Fibroblast of skin of right quadriceps (primary cell): ENCODE measurements at regions not wholly inside any gene's neighbourhood (a gene's known extent, or its start where the extent isn't known, plus 50 kb on each side); places are given as distances from the start of the nearest gene placed in this dataset.

Experiments used
- DNase-seq: peaks from one replicate; pipeline ENCODE4 v3.0.0-alpha.2; 2013

DNA sequence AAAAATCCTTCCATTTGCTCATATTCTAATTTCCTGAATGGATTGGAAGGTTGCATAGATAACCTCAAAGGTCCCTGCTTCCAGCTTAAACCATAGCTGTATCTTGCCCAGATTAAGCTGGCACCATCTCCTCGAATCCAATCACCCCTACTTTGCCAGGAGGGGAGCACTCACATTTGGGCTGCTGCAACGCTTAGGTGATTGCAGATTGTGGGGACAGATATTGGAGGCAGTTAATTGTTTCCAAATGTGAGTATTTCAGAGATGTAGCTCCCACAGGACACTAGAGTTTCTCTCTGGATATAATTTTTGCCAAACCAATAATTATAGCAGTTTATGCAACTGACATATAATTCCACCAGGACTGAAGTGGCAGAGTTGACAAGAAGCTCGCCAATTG is 53.5 kb upstream of the ACSL1 start:
- no peak for DNase-seq

DNA sequence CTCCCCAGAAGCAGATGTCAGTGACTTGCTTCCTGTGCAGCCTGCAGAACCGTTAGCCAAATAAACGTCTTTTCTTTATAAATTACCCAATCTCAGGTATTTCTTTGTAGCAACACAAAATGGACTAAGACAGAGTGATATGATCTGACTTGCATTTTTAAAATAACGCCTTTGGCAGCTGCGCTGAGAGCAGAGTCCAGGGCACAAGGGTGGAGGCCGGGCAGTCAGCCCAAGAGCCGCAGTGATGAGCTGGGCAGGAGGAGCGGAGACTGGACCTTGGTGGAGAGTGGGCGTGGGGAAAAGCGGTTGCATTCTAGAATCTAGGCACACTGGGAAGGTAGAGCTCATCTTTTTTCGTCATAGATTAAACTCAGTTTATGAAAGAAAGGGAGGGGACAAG is 56.5 kb upstream of the ACSL1 start:
- no peak for DNase-seq

DNA sequence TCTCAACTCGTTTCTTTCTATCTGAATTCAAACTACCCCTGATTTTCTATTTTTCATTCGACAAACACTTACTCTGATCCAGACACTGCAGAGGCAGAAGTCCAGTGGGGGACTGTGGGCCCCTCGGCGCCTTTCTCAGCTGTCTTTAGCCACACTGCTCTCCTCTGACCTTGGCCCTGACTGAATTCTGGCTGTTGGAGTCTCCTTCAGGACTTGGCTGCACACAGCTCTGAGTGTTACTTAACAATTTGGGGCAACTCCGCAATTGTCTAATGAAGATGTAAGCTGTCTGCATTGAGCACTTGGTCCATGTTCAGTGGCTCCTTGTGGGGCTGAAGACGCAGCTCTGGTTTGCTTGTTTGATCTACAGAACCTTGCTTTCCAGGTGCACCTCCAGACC is 57.3 kb upstream of the ACSL1 start:
- no peak for DNase-seq

DNA sequence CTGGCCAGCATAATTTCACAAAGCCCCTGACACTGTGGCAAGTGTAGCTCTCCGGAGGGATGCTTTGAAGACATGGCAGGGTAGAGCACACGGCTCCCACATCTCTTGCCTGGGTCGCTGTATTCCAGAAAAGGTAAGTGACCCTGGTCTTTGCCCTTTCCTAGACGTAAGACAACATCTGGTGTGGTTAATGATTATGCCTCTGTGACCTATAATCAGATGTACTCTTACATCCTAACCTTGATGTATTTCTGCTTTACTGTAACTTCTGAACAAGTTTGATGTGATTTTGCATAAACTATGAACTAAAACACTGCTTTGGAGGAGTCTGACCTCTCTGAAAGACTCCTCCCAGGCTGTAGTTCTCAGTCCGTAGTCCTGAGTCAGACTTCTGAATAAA is 59.1 kb upstream of the ACSL1 start:
- no peak for DNase-seq

DNA sequence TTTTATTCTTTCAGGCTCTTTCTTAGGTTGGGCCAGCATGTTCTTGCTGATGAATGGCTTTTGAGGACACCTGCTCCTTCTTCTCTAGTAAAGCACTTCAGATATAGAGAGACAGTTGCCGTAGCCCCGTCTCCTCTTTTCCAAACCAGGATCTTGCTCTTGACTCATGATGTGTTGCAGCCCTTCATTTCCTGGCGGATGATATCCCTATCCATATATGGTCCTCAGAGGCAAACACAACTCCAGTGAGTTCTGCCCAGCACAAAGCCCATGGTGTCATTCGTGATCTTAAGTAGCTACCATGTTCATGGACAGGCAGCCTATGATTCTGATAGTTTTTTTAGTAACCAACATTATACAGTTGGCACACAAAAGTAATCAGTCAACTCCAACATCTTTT is 59.8 kb upstream of the ACSL1 start:
- DNase-seq = no peak

DNA sequence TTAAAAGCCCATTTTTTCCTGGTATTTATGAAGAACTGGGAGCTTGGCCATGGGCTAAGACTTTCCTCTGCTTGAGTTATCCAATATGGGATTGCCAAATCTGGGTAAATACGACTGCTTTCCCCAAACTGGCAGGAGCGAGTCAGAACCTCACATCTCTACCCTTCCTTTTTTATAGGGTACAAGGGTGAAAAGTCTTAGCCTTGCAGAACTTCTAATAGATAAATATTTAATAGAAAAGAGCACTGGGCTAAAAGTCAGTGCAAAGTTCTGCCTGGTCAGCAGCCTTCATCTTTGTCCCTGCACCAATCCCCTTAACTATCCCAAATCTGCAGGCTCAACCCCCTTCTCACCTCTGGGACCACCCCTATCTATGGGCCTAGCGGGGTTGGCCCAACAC is 61.6 kb upstream of the ACSL1 start:
- no peak for DNase-seq

DNA sequence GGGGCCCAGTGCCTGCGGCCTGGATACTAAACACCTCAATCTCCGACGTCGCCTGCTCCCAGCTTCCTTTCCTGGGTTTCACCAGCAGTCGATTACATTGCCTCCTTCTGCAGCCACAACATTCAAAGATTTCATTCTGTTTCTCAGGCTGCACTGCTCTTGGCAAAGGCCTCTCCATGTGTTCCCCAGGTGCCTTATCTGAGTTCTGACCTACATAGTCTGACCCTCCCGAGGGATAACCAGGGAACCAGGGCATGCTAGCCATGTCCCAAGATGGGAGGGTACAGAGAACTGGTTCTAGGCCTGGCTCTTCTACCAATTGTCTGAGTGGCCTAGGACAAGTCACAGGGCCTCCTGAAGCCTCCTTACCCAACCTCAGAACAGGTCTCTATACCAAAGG is 62.2 kb upstream of the ACSL1 start:
- no peak for DNase-seq

DNA sequence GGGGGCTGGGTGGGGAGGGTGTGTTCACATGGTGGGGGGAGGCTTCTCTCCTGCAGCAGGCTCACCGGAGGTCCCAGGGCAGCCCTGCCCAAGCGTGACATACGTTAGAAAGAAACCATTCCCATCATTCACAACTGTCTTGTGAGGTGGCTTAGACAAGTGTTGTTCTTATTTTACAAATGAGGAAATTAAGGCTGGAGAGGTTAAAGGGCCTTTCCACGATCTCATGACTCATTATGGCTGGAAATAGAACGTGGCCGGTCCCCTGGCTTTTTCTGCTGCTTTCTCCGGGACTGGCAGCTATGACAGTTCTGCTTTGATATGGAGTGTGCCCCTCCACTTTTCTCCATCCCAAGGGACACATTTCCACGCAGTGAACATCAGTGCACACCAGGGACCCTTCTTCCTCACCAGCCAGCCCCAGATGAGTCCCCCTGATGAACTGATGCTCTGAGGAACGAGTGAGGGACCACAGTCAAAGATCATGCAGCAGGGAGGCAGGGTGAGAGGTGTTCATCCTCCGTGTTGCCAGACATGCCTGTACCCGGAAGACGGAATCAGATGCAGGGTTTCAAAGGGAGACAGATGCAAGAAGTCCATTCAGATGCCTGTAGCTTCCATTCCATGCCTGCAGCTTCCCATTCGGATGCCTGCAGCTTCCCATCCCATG is 64.0 kb upstream of the ACSL1 start:
- no peak for DNase-seq

DNA sequence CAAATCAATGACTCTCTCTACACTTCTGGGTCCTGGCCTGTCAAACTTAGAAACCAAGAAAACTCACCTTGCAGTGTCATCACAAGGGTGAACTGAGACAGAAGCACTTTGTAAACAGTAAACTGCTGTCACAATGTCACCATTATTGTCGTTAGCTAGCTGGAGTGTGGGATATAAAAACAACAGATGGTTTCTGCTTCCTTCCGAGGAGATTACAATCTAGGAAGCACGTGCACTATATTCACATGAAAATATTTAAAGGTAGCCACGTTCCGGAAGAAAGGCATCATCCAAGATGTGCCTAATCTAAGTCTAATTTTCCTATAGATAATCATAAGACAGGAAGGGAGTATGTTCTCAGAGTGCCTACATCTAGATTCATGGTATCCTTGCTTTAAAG is 64.7 kb upstream of the ACSL1 start:
- DNase-seq = no peak

DNA sequence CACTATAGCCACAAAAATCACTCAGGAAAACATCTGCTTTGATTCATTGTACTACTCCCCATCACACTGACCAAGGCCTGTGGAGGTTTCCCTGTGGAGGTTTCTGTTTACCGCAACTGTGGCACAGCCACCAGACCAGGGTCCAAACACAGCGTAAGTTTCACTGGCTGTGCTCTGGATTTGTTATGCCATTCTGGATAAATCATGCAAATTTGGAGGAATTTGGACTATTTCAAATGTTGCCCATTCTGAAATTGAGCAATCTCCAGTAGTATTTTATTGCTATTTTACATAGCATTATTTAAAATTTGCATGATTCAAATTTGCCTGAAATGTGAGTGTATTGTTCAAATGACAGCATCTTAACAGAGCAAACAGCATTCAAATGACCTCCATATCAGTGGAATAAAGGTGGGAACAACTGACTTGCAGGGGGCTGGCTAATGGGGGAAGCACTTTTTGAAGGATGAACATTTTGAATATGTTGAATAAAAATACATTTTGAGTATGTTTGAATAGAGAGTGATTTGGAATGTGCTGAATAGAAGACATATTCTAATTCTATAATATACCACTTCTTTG is 66.1 kb upstream of the ACSL1 start:
- DNase-seq = no peak

DNA sequence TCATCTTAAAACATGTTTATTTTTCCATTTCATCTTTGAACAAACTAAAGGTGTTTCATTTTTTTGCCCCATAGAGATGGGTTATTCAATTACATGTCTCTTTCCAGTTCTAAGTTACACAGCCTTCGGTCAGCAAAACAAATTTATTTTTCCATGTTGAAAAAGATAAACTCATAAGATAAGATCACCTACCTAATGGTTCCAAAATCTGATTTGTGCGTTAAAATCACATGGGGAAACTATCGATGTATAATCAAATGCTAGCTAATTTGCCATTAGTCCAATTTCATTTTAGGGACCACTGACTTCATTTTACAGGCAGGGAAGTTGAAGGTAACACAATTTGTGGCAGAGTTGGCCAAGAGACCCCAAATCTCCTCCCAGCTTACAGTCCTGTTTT is 67.2 kb upstream of the ACSL1 start:
- DNase-seq = no peak

DNA sequence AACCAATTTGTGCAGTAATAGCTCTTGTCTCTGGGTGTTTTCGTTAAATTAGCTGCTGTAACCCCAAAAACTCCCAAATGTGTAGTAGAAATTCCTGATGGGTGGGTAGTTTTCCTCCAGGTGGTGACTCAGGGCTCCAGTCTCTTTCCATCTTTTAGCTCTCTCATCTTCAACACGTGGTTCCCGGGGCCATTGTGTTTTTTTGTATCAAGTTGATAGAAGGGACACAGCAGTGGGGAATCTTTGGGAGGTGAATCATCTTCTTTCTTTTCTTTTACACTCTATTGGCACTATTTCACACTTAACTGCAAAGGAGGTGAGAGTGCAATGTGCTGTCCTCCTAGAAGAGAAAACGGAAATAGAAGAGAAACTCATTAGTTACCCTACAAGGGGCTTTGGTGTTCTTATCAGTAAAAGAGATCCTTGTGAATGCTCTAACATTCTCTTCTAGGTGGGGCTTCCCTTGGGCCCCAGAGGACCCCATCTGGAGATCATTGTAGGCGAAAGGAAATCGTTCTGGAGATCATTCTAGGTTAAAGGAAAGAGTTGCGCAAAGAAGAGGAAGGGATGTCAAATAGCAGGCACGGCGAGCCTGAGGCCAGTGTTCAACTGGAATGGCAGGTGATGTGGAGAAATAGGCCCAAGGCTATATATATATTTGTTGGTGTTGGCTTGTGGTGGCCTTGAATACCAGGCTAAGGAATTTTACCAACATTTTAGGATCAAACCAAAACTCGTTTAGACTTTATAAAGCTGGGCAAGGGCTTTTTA is 68.2 kb upstream of the ACSL1 start:
- no peak for DNase-seq

DNA sequence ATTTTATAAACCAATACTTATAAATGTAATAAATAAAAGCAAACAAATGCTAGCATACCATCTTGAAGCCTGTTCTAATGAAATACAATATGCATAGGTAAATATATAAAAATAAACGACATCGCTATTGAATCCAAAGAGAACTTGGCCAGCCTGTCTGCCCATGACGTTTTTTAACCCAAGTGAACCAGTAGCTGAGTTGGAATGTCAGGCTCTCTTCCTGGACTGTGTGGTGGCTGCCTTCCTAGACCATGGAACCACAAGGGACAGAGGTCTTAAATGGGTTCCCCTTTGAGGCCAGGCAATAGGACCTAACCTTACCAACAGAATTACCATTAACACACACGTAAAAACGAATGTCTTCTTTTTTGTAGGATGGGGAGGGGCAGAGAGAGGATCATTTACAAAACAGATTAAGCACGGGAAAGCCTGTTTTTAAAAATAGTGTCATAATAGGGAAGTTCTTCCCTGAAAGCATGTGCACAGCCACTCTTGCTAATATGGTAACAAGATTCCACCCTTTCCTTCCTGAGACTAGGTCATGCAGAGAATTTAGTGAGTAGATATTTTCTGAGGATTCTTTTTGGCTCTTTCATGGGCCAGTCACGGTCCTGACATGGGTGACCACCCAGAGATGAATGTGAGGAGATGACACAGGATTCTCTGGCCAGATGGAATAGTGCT is 69.4 kb upstream of the ACSL1 start:
- DNase-seq = no peak

DNA sequence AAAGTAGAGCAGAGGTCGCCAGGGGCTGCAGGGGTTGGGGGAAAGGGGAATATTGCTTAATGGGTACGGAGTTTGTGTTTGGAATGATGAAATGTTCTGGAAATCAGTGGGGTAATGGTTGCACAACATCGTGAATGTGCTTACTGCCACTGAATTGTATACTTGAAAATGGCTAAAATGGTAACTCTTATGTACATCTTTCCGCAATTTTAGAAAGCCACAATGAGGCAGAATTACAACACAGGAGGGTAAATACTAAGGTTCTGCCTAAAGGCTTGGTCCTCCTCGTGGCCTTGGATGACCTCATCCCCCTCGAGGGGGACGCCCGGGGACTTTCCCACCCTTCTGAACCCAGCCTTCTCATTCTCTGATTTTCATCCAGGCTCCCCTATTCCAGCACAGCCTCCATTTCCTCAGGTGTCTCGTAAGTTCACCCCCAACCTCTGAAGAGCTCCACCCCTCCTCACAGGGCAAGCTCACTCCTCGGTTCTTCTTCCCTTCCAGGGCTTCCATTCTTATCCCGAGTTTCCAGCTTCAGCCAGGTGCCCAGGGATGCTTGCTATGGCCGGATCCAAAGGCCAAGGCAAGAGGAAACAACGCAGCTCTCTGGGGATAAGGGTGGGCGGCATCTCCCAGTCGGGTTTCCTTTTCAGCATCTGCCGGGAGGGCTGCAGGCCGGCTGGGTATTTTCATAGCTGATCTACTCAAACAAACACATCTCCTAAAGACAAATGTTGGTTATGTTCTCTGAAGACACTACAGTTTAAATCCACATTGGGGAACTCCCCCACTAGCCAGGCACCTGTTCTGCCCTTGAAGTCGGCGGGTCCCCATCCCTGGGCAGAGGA is 71.3 kb upstream of the ACSL1 start:
- no peak for DNase-seq

DNA sequence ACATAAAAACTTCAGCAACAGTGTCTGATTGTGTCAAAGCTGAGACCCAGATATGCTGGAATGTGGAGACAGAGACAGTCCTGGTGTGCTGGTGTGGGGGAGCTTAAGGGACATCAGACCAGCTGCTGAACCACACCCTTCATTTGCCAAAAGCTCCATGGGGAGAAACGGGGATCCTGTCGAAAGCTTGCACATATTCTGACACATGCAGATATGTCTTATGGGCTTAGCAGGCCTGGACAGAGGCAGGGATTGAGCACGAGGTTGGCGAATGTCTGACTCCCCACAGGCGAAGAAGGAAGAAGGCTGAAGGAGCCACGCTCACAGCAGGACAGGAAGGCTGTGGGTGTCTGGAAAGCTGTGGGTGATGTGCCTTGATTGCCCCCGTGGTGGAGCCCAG is 72.1 kb upstream of the ACSL1 start:
- no peak for DNase-seq

DNA sequence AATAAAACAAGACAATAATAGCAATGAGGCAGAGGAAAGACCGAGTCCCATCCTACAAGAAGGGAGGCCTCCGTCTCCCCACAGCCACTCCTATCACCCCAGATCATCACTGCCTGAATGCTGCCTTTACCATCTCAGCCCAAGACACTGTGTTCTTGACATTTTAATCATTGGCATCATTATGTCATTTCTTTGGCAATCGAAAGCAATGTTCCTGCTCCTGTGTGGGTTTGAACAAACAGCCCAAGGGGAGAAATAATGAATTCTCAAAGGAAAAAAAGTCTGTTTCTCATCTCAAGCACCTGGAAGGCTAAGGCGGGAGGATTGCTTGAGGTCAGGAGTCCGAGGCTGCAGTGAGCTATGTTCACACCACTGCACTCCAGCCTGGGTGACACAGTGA is 73.0 kb upstream of the ACSL1 start:
- no peak for DNase-seq

DNA sequence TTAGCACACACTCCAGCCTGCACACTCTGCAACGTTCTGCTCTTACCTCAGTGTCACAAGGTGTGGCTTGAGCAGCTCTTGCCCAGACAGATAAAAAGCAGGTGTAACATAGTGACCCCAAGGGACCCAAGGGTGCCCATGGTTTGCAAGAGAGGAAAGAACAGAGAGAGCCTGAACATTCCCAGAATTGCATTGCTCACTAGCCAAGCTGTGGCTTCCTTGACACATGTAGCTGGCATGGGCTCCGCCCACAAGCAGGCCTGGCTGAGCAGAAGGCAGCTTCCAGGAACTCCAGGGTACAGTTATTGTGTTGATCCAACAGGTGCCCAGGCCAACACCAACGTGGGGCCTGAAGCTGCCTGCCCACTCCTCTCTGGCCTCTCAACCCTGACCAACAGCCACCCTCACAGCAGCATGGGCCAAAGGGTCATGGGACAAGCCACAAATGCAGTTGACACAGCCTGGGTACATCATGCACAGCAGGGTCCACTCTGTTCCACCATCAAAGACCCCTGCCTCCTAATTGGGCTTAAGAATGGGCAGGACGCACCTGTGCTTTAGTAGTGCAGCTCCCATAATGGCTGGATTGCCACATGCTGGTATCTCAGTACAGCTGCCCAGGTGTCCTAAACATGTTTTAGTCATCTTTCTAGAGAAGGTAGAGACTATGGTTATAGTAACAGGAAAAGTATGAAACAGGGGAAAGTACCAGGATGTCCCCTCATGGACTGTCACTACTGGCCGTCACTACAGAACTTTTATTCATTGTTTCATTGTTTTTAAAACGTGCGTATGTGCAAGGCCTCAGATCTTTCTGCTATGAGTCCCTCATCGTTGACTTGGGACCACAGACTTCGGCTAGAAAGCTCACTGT is 73.7 kb upstream of the ACSL1 start:
- DNase-seq = no peak

DNA sequence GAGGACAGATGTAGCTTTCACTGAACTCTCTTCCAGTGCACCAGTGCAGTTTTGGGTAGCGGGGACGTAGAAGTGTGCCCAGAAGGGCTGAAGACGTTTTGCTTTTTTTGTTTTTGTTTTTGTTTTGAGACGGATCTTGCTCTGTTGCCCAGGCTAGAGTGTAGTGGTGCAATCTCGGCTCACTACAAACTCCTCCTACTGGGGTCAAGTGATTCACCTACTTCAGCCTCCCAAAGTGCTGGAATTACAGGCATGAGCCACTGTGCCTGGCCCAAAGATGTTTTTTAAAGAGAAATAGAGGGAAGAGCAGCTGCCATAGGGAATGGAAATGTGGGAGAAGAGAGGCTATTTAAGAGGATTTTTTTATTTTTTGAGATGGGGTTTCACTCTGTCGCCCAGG is 74.4 kb upstream of the ACSL1 start:
- DNase-seq = no peak

DNA sequence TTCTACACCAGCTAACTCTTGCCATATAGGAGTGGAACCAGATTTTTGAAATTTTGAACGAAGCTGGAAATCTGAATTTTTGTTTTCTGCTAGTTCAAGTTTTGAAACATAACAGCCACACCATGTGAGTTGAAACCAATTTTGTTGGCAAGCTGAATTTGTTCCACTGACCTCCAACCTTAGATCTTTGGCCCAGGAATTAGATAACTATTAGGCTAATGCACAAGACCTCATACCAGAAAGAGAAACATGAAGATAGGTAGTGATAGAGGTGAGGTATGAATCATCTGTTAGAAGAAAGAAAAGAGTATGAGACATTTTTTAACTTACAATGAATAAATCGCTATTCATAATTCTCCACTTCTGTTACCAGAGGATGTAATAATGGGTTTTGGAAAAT is 76.8 kb upstream of the ACSL1 start:
- DNase-seq = no peak

DNA sequence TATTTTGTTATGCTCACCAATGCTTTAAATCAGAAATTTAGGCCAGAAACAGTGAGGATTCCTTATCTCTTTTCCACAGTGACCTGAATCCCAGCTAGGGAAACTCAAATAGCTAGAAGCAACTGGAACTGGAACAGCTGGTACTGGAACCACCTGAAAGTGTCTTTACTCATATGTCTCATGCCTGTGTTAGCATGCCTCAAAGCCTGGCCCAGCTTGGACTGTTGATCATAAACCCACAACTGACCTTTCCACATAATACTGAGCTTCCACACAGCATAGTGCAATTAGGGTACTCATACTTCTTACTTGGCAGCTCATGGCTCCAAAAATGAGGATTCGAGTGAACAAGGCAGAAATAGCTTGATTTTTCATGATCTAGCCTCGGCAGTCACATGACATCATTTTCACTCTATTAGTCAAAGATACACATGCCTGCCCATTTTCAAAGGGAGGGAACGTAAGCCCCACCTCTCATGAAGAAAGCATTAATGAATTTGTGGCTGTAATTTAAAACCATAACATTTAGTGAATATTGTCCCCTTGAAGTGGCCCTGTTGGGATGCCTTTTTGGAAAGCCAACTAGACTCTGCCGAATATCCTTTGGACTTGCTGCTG is 80.8 kb upstream of the ACSL1 start:
- DNase-seq = no peak

DNA sequence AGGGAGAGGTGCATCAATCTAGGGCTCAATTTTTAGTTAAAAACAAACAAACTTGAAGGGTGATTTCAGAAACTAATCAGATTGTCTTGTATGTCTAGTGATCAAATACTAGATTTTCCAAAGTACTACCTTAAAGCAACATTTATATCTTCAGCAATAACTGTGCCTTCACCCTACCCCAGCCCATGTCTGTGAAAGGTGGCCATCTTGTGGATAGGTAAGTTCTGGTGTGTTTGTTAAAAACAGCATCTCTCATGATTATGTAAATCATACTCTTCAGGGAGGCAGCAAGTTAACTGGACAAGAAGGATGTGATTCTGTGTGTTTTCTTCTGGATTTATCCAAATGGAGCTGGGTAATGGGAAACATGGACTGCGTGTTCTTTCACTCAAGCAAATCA is 81.4 kb upstream of the ACSL1 start:
- no peak for DNase-seq

DNA sequence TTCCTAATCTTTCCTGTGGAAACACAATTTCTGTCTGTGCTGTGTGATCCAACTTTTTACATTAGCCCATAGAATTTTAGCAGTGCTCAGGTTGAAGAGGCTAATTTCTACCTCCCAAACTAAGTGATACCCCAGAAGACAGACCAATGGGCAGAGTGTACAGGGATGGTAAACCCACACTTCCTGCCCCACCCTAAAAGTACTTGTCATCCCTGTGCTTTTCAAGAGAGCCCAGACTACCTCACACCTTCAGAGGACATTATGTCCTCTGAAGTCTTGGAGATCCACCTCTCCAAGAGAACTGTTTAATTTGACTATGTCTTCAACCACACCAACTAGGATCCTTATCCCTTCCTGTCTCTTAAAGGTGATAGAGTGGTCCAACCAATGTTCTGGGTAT is 82.0 kb upstream of the ACSL1 start:
- DNase-seq = no peak
